HG03575 (cell line): ENCODE measurements at regions not wholly inside any gene's neighbourhood (a gene's known extent, or its start where the extent isn't known, plus 50 kb on each side); places are given as distances from the start of the nearest gene placed in this dataset.
A peak's percentile ranks its signal among the peaks of the same experiment; 100 is the strongest.

ENCODE experiments used
- ATAC-seq: cut with Tn5 transposase; IDR thresholded peaks from one replicate; pipeline ENCODE4 v1.9.1; 2021; ENCODE audit not compliant: unreplicated experiment, insufficient number of reproducible peaks, low FRiP score; ENCODE audit errors: extremely low read depth

GRCh38 chr2:37851428-37851827, 73.7 kb upstream of the RMDN2 start:
- ATAC-seq = no peak

GRCh38 chr2:37851828-37852584, 73.1 kb upstream of the RMDN2 start:
- peak; percentile 65 for ATAC-seq

- no peak for ATAC-seq
These were observed 72.5 kb upstream of the RMDN2 start for GRCh38 chr2:37852585-37853014.

- ATAC-seq = no peak
These were observed 70.3 kb upstream of the RMDN2 start for GRCh38 chr2:37854676-37855282.

- no peak for ATAC-seq
These were observed 69.6 kb upstream of the RMDN2 start for GRCh38 chr2:37855283-37856041.

GRCh38 chr2:37856101-37856751, 68.9 kb upstream of the RMDN2 start:
- ATAC-seq = no peak

- no peak for ATAC-seq
These were observed 67.3 kb upstream of the RMDN2 start for GRCh38 chr2:37857575-37858399.

GRCh38 chr2:37858400-37858711, 66.7 kb upstream of the RMDN2 start:
- ATAC-seq = no peak

GRCh38 chr2:37858725-37859267, 66.3 kb upstream of the RMDN2 start:
- ATAC-seq = no peak

GRCh38 chr2:37862620-37863019, 62.5 kb upstream of the RMDN2 start:
- ATAC-seq = no peak

GRCh38 chr2:37864217-37864616, 60.9 kb upstream of the RMDN2 start:
- ATAC-seq = no peak

- no peak for ATAC-seq
These were observed 59.4 kb upstream of the RMDN2 start for GRCh38 chr2:37865640-37866039.

- ATAC-seq = no peak
These were observed 58.7 kb upstream of the RMDN2 start for GRCh38 chr2:37866171-37866934.

- ATAC-seq = no peak
These were observed 57.9 kb upstream of the RMDN2 start for GRCh38 chr2:37867166-37867565.

- no peak for ATAC-seq
These were observed 56.2 kb upstream of the RMDN2 start for GRCh38 chr2:37868866-37869265.

- ATAC-seq = no peak
These were observed 55.8 kb upstream of the RMDN2 start for GRCh38 chr2:37869304-37869703.

- no peak for ATAC-seq
These were observed 55.3 kb upstream of the RMDN2 start for GRCh38 chr2:37869771-37870170.

GRCh38 chr2:37870829-37871228, 54.3 kb upstream of the RMDN2 start:
- no peak for ATAC-seq
